HG03280 (cell line): ENCODE measurements at regions not wholly inside any gene's neighbourhood (a gene's known extent, or its start where the extent isn't known, plus 50 kb on each side); places are given as distances from the start of the nearest gene placed in this dataset.
"Not testable (repeated sequence)": the region's sequence is repeated elsewhere in the genome, so short reads cannot be mapped to it uniquely, and the experiment has no call there.

Experiments used
- ATAC-seq: cut with Tn5 transposase; IDR thresholded peaks from one replicate; pipeline ENCODE4 v1.9.1; 2021; ENCODE audit warnings: mild to moderate bottlenecking, moderate library complexity; ENCODE audit not compliant: unreplicated experiment

GRCh38 chr15:96638793-96639192 is 308.3 kb downstream of the NR2F2 start:
- no peak for ATAC-seq

GRCh38 chr15:96645796-96646195 is 315.3 kb downstream of the NR2F2 start:
- no peak for ATAC-seq

- ATAC-seq: no peak
Measured at GRCh38 chr15:96648866-96649265, 318.4 kb downstream of the NR2F2 start.

GRCh38 chr15:96657096-96657495 is 326.6 kb downstream of the NR2F2 start:
- no peak for ATAC-seq

- not testable (repeated sequence) for ATAC-seq
Measured at GRCh38 chr15:96666979-96667378, 336.5 kb downstream of the NR2F2 start.

GRCh38 chr15:96670389-96670788 is 339.9 kb downstream of the NR2F2 start:
- ATAC-seq: no peak

- no peak for ATAC-seq
Measured at GRCh38 chr15:96672629-96673028, 342.1 kb downstream of the NR2F2 start.

- no peak for ATAC-seq
Measured at GRCh38 chr15:96678386-96678785, 347.9 kb downstream of the NR2F2 start.

- ATAC-seq: no peak
Measured at GRCh38 chr15:96687388-96688107, 357.0 kb downstream of the NR2F2 start.

- ATAC-seq: no peak
Measured at GRCh38 chr15:96690733-96691132, 360.2 kb downstream of the NR2F2 start.

GRCh38 chr15:96692826-96693225 is 362.3 kb downstream of the NR2F2 start:
- no peak for ATAC-seq

GRCh38 chr15:96693515-96693914 is 363.0 kb downstream of the NR2F2 start:
- no peak for ATAC-seq

- no peak for ATAC-seq
Measured at GRCh38 chr15:96693990-96694517, 363.6 kb downstream of the NR2F2 start.

GRCh38 chr15:96695426-96695825 is 364.9 kb downstream of the NR2F2 start:
- no peak for ATAC-seq

GRCh38 chr15:96699871-96700401 is 369.4 kb downstream of the NR2F2 start:
- ATAC-seq: no peak

- no peak for ATAC-seq
Measured at GRCh38 chr15:96700555-96700954, 370.1 kb downstream of the NR2F2 start.

- ATAC-seq: no peak
Measured at GRCh38 chr15:96701443-96701842, 370.9 kb downstream of the NR2F2 start.

- ATAC-seq: no peak
Measured at GRCh38 chr15:96701877-96702276, 371.4 kb downstream of the NR2F2 start.

GRCh38 chr15:96702589-96702988 is 372.1 kb downstream of the NR2F2 start:
- no peak for ATAC-seq

- ATAC-seq: no peak
Measured at GRCh38 chr15:96703091-96703490, 372.6 kb downstream of the NR2F2 start.

- no peak for ATAC-seq
Measured at GRCh38 chr15:96703794-96704550, 373.5 kb downstream of the NR2F2 start.

GRCh38 chr15:96716075-96716474 is 385.6 kb downstream of the NR2F2 start:
- no peak for ATAC-seq
